Pancreas (tissue), 10 donors: ENCODE measurements at regions not wholly inside any gene's neighbourhood (a gene's known extent, or its start where the extent isn't known, plus 50 kb on each side); places are given as distances from the start of the nearest gene placed in this dataset.
A peak's percentile ranks its signal among the peaks of the same experiment; 100 is the strongest.

Source experiments
- ATAC-seq, 4 donors: fragments of 200-7000 bp; cut with Tn5 transposase; one replicate each; pipeline versions ENCODE4 v1.8.0 to v1.9.1; 2020; ENCODE audit warnings: mild to moderate bottlenecking in 4 of 4, moderate library complexity in 4 of 4
- DNase-seq, 6 donors: peaks; one replicate each; pipeline ENCODE4 v3.0.0-alpha.2; 2020
- FAIRE-seq: peaks from 2 replicates; lab custom pipeline; 2012; peaks lifted over from hg19 to GRCh38; lab: Jason Lieb, UNC
- H3K27ac ChIP-seq, 4 donors: fragments of 200-600 bp; sonication (generic); 1 replicate in 3 of 4; 2 replicates in 1 of 4; pipeline versions ENCODE4 v1.5.0 to v1.8.0; 2020
- H3K27me3 ChIP-seq, 4 donors: fragments of 200-600 bp; one replicate each; pipeline ENCODE4 v1.8.0; 2021
- H3K36me3 ChIP-seq, 3 donors: fragments of 200-600 bp; sonication (generic) in 1 of 3; one replicate each; pipeline versions ENCODE4 v1.5.0 to v1.8.0; 2020 to 2021
- H3K4me1 ChIP-seq, 3 donors: fragments of 200-600 bp; one replicate each; pipeline ENCODE4 v1.8.0; 2021
- H3K4me3 ChIP-seq, 4 donors: fragments of 200-600 bp; sonication (generic) in 2 of 4; one replicate each; pipeline versions ENCODE4 v1.5.0 to v1.8.0; 2020 to 2021
- H3K9me3 ChIP-seq, 4 donors: fragments of 200-600 bp; one replicate each; pipeline ENCODE4 v1.8.0; 2021
- CTCF ChIP-seq, 4 donors: fragments of 200-600 bp; sonication (generic) in 3 of 4; IDR thresholded peaks; one replicate each; pipeline versions ENCODE4 v1.5.0 to v1.8.0; 2021; ENCODE audit warnings: antibody characterized with exemption in 4 of 4
- WGBS, 2 donors: extraction: QIAGEN DNeasy Blood & Tissue Kit; methylation state at CpG; one replicate each; pipeline ENCODE4 v1.1.7; 2013; 5-methylcytosine and 5-hydroxymethylcytosine counted together
- intact Hi-C, 3 donors: fragments of 100-400 bp; cut with DNase I; formaldehyde crosslinking; loops; one replicate each; pipeline versions ENCODE4 v1.11.1 to v1.14.2; 2022
- donor health status: healthy with polysubstance abuse.
- donor health status: DM: no; HTN: no; CAD: no; lungs with moderate emphysema.
- donor health status: DM: no; HTN: no; CAD: no.
- donor health status: control.
- donor health status: control.
- donor health status: Bipolar disorder and iron deficiency.
- donor health status: DM: yes; HTN: yes; CAD: no.
- donor health status: DM: no; HTN: no; CAD: no.
- donor health status: DM: no; HTN: no; CAD: no.
- donor health status: DM: yes; HTN: yes; CAD: no.

GRCh38 chr1:185408700-185409270, 91.7 kb upstream of the IVNS1ABP start:
- H3K27me3 ChIP-seq, result no peaks in the 10 kb centered on the region
- H3K4me1 ChIP-seq, result no peaks in the 10 kb centered on the region
- H3K4me3 ChIP-seq, result no peak overlapping the region
- H3K9me3 ChIP-seq, result no peaks in the 10 kb centered on the region
- H3K27ac ChIP-seq, result no peak overlapping the region
- no peak for FAIRE-seq
- WGBS, 2 donors, result 54 to 63% methylated on average over 5 of the region's 5 CpGs
- ATAC-seq, result no peak
- intact Hi-C loops, result no loop called here
- no peak for TF ChIP-seq CTCF (IDR thresholded peaks at IDR 0.05)
- DNase-seq, result no peak
- H3K36me3 ChIP-seq, result no peaks in the 10 kb centered on the region

- no peak for TF ChIP-seq CTCF (IDR thresholded peaks at IDR 0.05)
- H3K4me1 ChIP-seq, result no peaks in the 10 kb centered on the region
- no peaks in the 10 kb centered on the region for H3K9me3 ChIP-seq
- ATAC-seq, result no peak
- no peak overlapping the region for H3K27ac ChIP-seq
- FAIRE-seq, result no peak
- H3K36me3 ChIP-seq, result no peaks in the 10 kb centered on the region
- H3K4me3 ChIP-seq, result no peak overlapping the region
- intact Hi-C loops, result no loop called here
- 94 to 100% methylated on average over 1 of the region's 1 CpG for WGBS, 2 donors
- DNase-seq, result no peak
- no peaks in the 10 kb centered on the region for H3K27me3 ChIP-seq
Measured at GRCh38 chr1:185406691-185407009, 89.6 kb upstream of the IVNS1ABP start.

GRCh38 chr1:185406006-185406690, 89.1 kb upstream of the IVNS1ABP start:
- intact Hi-C loops, result no loop called here
- Histone ChIP-seq H3K27ac (no peak overlapping the region), H3K4me3 (no peak overlapping the region), H3K36me3 (no peaks in the 10 kb centered on the region), H3K9me3 (no peaks in the 10 kb centered on the region), H3K27me3 (no peaks in the 10 kb centered on the region), H3K4me1 (no peaks in the 10 kb centered on the region)
- FAIRE-seq (no peak), DNase-seq (no peak), ATAC-seq (no peak)
- no peak for TF ChIP-seq CTCF (IDR thresholded peaks at IDR 0.05)
- 75 to 77% methylated on average over 3 of the region's 3 CpGs for WGBS, 2 donors

- intact Hi-C loops, result no loop called here
- no peaks in the 10 kb centered on the region for H3K27me3 ChIP-seq
- TF ChIP-seq CTCF (IDR thresholded peaks at IDR 0.05), result no peak
- H3K4me1 ChIP-seq, result no peaks in the 10 kb centered on the region
- H3K27ac ChIP-seq, result no peak overlapping the region
- no peak for FAIRE-seq
- no peaks in the 10 kb centered on the region for H3K9me3 ChIP-seq
- WGBS, 2 donors, result 79 to 80% methylated on average over 6 of the region's 6 CpGs
- no peak for DNase-seq
- no peak overlapping the region for H3K4me3 ChIP-seq
- ATAC-seq, result no peak
- no peaks in the 10 kb centered on the region for H3K36me3 ChIP-seq
Measured at GRCh38 chr1:185404907-185405568, 88.0 kb upstream of the IVNS1ABP start.

- DNase-seq, result peak; percentile 31 to 58 (median 42)
- no peak overlapping the region for H3K27ac ChIP-seq
- ATAC-seq, result peak; percentile 58 to 78 (median 67)
- 5 to 47% methylated on average over 12 of the region's 12 CpGs for WGBS, 2 donors
- H3K27me3 ChIP-seq, result no peaks in the 10 kb centered on the region
- no peak for TF ChIP-seq CTCF (IDR thresholded peaks at IDR 0.05)
- peak overlapping the region in 1 of 4 donors; percentile 21 for H3K4me3 ChIP-seq
- no peaks in the 10 kb centered on the region for H3K9me3 ChIP-seq
- no peaks in the 10 kb centered on the region for H3K36me3 ChIP-seq
- no peaks in the 10 kb centered on the region for H3K4me1 ChIP-seq
- intact Hi-C loops, result no loop called here
- no peak for FAIRE-seq
Measured at GRCh38 chr1:185404291-185404690, 87.2 kb upstream of the IVNS1ABP start.
